ENCODE measurements at regions not wholly inside any gene's neighbourhood (a gene's known extent, or its start where the extent isn't known, plus 50 kb on each side); places are given as distances from the start of the nearest gene placed in this dataset.

GRCh38 chr11:116658876-116659535, 113.8 kb downstream of the BUD13 start:
- TF ChIP-seq ZNF598 (CRISPR knock-in tag; IDR thresholded peaks at IDR 0.05; ENCODE audit: borderline replicate concordance) (no peak), SALL2 (CRISPR knock-in tag; IDR thresholded peaks at IDR 0.05) (no peak), SMYD3 (CRISPR knock-in tag; IDR thresholded peaks at IDR 0.05) (no peak), ZNF503 (CRISPR knock-in tag; IDR thresholded peaks at IDR 0.05) (no peak), ZNF83 (CRISPR knock-in tag; IDR thresholded peaks at IDR 0.05; ENCODE audit: borderline replicate concordance) (no peak), TAF1 (CRISPR knock-in tag; IDR thresholded peaks at IDR 0.05) (no peak), ZC3H4 (CRISPR knock-in tag; IDR thresholded peaks at IDR 0.05; ENCODE audit: borderline replicate concordance) (no peak), ZNF3 (CRISPR knock-in tag; IDR thresholded peaks at IDR 0.05) (no peak), CREB1 (IDR thresholded peaks at IDR 0.05) (no peak), CREB1 (CRISPR knock-in tag; IDR thresholded peaks at IDR 0.05) (no peak)
- DNase-seq (ENCODE audit: low spot score) (no peak), ATAC-seq (no peak), FAIRE-seq (no peak)
- Histone ChIP-seq H3K79me2 (ENCODE audit: insufficient read depth, low read length) (no peaks in the 10 kb centered on the region), H3K27ac (ENCODE audit: extremely low read length, insufficient read depth, low read length) (no peak overlapping the region), H3K9ac (ENCODE audit: insufficient read depth, low read depth, low read length) (no peak overlapping the region), H3K9me3 (ENCODE audit: low read length) (0 out of 2 replicates have a peak, but pooled peaks cover 6% of the 10 kb centered on the region), H3K4me2 (ENCODE audit: low read depth, low read length) (no peak overlapping the region), H4K20me1 (ENCODE audit: insufficient read depth, low read length) (no peaks in the 10 kb centered on the region), H3K4me3 (replicated peaks in 1 of 3; ENCODE audit: insufficient read depth in 1 of 3, low read depth in 2 of 3, low read length in 3 of 3) (no peak overlapping the region), H3K36me3 (replicated peaks in 1 of 2; ENCODE audit: control insufficient read depth in 1 of 2, insufficient read depth in 2 of 2, low read length in 2 of 2) (no peaks in the 10 kb centered on the region), H3K27me3 (ENCODE audit: control insufficient read depth in 1 of 2, insufficient read depth in 2 of 2, low read length in 2 of 2) (no peaks in the 10 kb centered on the region), H3K4me1 (ENCODE audit: insufficient read depth, low read length) (peaks cover 36% of the 10 kb centered on the region), H2AFZ (ENCODE audit: low read length) (no peak overlapping the region)
- intact Hi-C loops (cut with micrococcal nuclease; ENCODE audit: unreplicated experiment), result no loop called here
- WGBS (ENCODE audit: low lambda C conversion rate), result 88% methylated on average over 14 of the region's 14 CpGs
- ChIA-PET POLR2A (no interaction called here), CTCF (ENCODE audit: low intra/inter-chr PET ratio, low total read pairs) (no interaction called here)
- BruUV-seq (replicated peaks), result no TSS peak
- in situ Hi-C loops (cut with HindIII; ENCODE audit: extremely low pct_ligation_motif_present, low pct_unique_long_range_greater_than_20kb), result no loop called here

Measured in HepG2 (cell line).